ENCODE measurements at regions not wholly inside any gene's neighbourhood (a gene's known extent, or its start where the extent isn't known, plus 50 kb on each side); places are given as distances from the start of the nearest gene placed in this dataset.

- POLR2A ChIA-PET (ENCODE audit: unreplicated experiment), result no interaction called here
- BruUV-seq (replicated peaks), result no TSS peak
- Histone ChIP-seq H3K4me1 (ENCODE audit: insufficient read depth, low read length) (no peaks in the 10 kb centered on the region), H3K9ac (ENCODE audit: low read length) (no peak overlapping the region), H3K79me2 (ENCODE audit: low read length) (no peaks in the 10 kb centered on the region), H3K36me3 (ENCODE audit: low read depth, low read length) (no peaks in the 10 kb centered on the region), H3K27ac (ENCODE audit: low read length) (no peak overlapping the region), H4K20me1 (ENCODE audit: low read length) (no peaks in the 10 kb centered on the region), H3K27me3 (ENCODE audit: low read length) (peaks cover 4% of the 10 kb centered on the region), H3K4me2 (ENCODE audit: low read length) (no peak overlapping the region), H3F3A (ENCODE audit: low read length, unreplicated experiment) (no peaks in the 10 kb centered on the region), H2AFZ (ENCODE audit: low read length) (no peak overlapping the region), H3K4me3 (ENCODE audit: low read length) (no peak overlapping the region), H3K9me3 (ENCODE audit: low read length) (no peaks in the 10 kb centered on the region), H3K9me2 (replicated peaks; ENCODE audit: low read length) (no peaks in the 10 kb centered on the region)
- TF ChIP-seq CTCF (conservative IDR thresholded peaks at IDR 0.05; ENCODE audit: low read depth, low read length) (no peak), EZH2 (IDR thresholded peaks at IDR 0.05; ENCODE audit: low read length, unreplicated experiment) (no peak), EZH2phosphoT487 (IDR thresholded peaks at IDR 0.05; ENCODE audit: borderline replicate concordance, low read length) (no peak)
- intact Hi-C loops (cut with micrococcal nuclease), result no loop called here
- CTCF ChIA-PET, result no interaction called here
- no peak for ATAC-seq
- DNase-seq, result no peak
These were observed 514.8 kb downstream of the BCOR start for GRCh38 chrX:39582976-39583375.

- DNase-seq (no peak), ATAC-seq (no peak)
- ChIA-PET POLR2A (ENCODE audit: unreplicated experiment) (no interaction called here), CTCF (no interaction called here)
- intact Hi-C loops (cut with micrococcal nuclease), result no loop called here
- no peak overlapping the region for H3K27ac ChIP-seq (ENCODE audit: low read length)
- no peak overlapping the region for H3K9ac ChIP-seq (ENCODE audit: low read length)
- H3K36me3 ChIP-seq (ENCODE audit: low read depth, low read length), result no peaks in the 10 kb centered on the region
- H3K4me2 ChIP-seq (ENCODE audit: low read length), result no peak overlapping the region
- no peak overlapping the region for H2AFZ ChIP-seq (ENCODE audit: low read length)
- H3K27me3 ChIP-seq (ENCODE audit: low read length), result peaks cover 17% of the 10 kb centered on the region
- no peaks in the 10 kb centered on the region for H3K9me3 ChIP-seq (ENCODE audit: low read length)
- no peaks in the 10 kb centered on the region for H3K79me2 ChIP-seq (ENCODE audit: low read length)
- H3K4me1 ChIP-seq (ENCODE audit: insufficient read depth, low read length), result no peaks in the 10 kb centered on the region
- no TSS peak for BruUV-seq (replicated peaks)
- TF ChIP-seq EZH2 (IDR thresholded peaks at IDR 0.05; ENCODE audit: low read length, unreplicated experiment) (no peak), EZH2phosphoT487 (IDR thresholded peaks at IDR 0.05; ENCODE audit: borderline replicate concordance, low read length) (no peak), CTCF (conservative IDR thresholded peaks at IDR 0.05; ENCODE audit: low read depth, low read length) (no peak)
- no peaks in the 10 kb centered on the region for H4K20me1 ChIP-seq (ENCODE audit: low read length)
- no peaks in the 10 kb centered on the region for H3K9me2 ChIP-seq (replicated peaks; ENCODE audit: low read length)
- no peaks in the 10 kb centered on the region for H3F3A ChIP-seq (ENCODE audit: low read length, unreplicated experiment)
- H3K4me3 ChIP-seq (ENCODE audit: low read length), result no peak overlapping the region
These were observed 511.9 kb downstream of the BCOR start for GRCh38 chrX:39585808-39586207.

GRCh38 chrX:39586359-39586758 lies 511.4 kb downstream of the BCOR start:
- no peak overlapping the region for H2AFZ ChIP-seq (ENCODE audit: low read length)
- H3K36me3 ChIP-seq (ENCODE audit: low read depth, low read length), result no peaks in the 10 kb centered on the region
- ChIA-PET CTCF (no interaction called here), POLR2A (ENCODE audit: unreplicated experiment) (no interaction called here)
- H3K9me3 ChIP-seq (ENCODE audit: low read length), result no peaks in the 10 kb centered on the region
- no peaks in the 10 kb centered on the region for H3K4me1 ChIP-seq (ENCODE audit: insufficient read depth, low read length)
- intact Hi-C loops (cut with micrococcal nuclease), result no loop called here
- no peaks in the 10 kb centered on the region for H4K20me1 ChIP-seq (ENCODE audit: low read length)
- H3K27me3 ChIP-seq (ENCODE audit: low read length), result peaks cover 17% of the 10 kb centered on the region
- H3K4me2 ChIP-seq (ENCODE audit: low read length), result no peak overlapping the region
- no peak overlapping the region for H3K4me3 ChIP-seq (ENCODE audit: low read length)
- H3K9ac ChIP-seq (ENCODE audit: low read length), result no peak overlapping the region
- no peak overlapping the region for H3K27ac ChIP-seq (ENCODE audit: low read length)
- TF ChIP-seq CTCF (conservative IDR thresholded peaks at IDR 0.05; ENCODE audit: low read depth, low read length), result no peak
- no peak for TF ChIP-seq EZH2 (IDR thresholded peaks at IDR 0.05; ENCODE audit: low read length, unreplicated experiment)
- TF ChIP-seq EZH2phosphoT487 (IDR thresholded peaks at IDR 0.05; ENCODE audit: borderline replicate concordance, low read length), result no peak
- H3K9me2 ChIP-seq (replicated peaks; ENCODE audit: low read length), result no peaks in the 10 kb centered on the region
- no peaks in the 10 kb centered on the region for H3K79me2 ChIP-seq (ENCODE audit: low read length)
- ATAC-seq, result no peak
- H3F3A ChIP-seq (ENCODE audit: low read length, unreplicated experiment), result no peaks in the 10 kb centered on the region
- no TSS peak for BruUV-seq (replicated peaks)
- no peak for DNase-seq
